SK-N-SH (cell line): ENCODE measurements at regions not wholly inside any gene's neighbourhood (a gene's known extent, or its start where the extent isn't known, plus 50 kb on each side); places are given as distances from the start of the nearest gene placed in this dataset.

Source experiments
- CTCF ChIP-seq: fragments of 200-600 bp; sonication (generic); IDR thresholded peaks from 2 replicates; pipeline ENCODE4 v1.6.1; 2017; ENCODE audit warnings: antibody characterized with exemption, mild to moderate bottlenecking, moderate library complexity
- EP300 ChIP-seq, 2 experiments: IDR thresholded peaks; 2 replicates each; pipeline versions ENCODE4 v1.4.0 to v1.6.1; 2012; ENCODE audit warnings: borderline replicate concordance in 1 of 2, low read depth in 1 of 2, low read length in 1 of 2
- MAX ChIP-seq: IDR thresholded peaks from 2 replicates; pipeline ENCODE4 v1.4.0; 2012; ENCODE audit warnings: low read depth
- POLR2AphosphoS5 ChIP-seq: IDR thresholded peaks from 2 replicates; pipeline ENCODE4 v1.6.1; 2012; ENCODE audit warnings: low read depth, low read length
- REST ChIP-seq: IDR thresholded peaks from 2 replicates; pipeline ENCODE4 v1.6.1; 2012; ENCODE audit warnings: mild to moderate bottlenecking, low read depth, low read length, moderate library complexity
- SMC3 ChIP-seq: IDR thresholded peaks from 2 replicates; pipeline ENCODE4 v1.6.1; 2012; ENCODE audit warnings: low read depth, low read length, improper control_type of control experiment
- USF1 ChIP-seq: IDR thresholded peaks from 2 replicates; pipeline ENCODE4 v1.4.0; 2012; ENCODE audit warnings: low read depth, borderline replicate concordance
- USF2 ChIP-seq: fragments of 150-350 bp; IDR thresholded peaks from 2 replicates; pipeline ENCODE4 v1.6.1; 2017; ENCODE audit warnings: antibody characterized with exemption, low read length, low read depth, borderline replicate concordance

- TF ChIP-seq EP300 (IDR thresholded peaks at IDR 0.05; ENCODE audit: borderline replicate concordance in 1 of 2, low read depth in 1 of 2, low read length in 1 of 2), result no peak
- TF ChIP-seq CTCF, result no peak
- no peak for TF ChIP-seq POLR2AphosphoS5
- TF ChIP-seq USF1, result no peak
- no peak for TF ChIP-seq MAX
- no peak for TF ChIP-seq SMC3
- no peak for TF ChIP-seq REST
- no peak for TF ChIP-seq USF2
Observed at GRCh38 chr7:46163246-46163645, 242.2 kb upstream of the IGFBP3 start.
